ENCODE measurements at regions not wholly inside any gene's neighbourhood (a gene's known extent, or its start where the extent isn't known, plus 50 kb on each side); places are given as distances from the start of the nearest gene placed in this dataset.

GRCh38 chr2:121104721-121105141 lies 180.3 kb downstream of the TFCP2L1 start:
- no peak for TF ChIP-seq CTCF (IDR thresholded peaks at IDR 0.05; ENCODE audit: insufficient read depth in 1 of 2, low read depth in 1 of 2, low read length in 1 of 2, severe bottlenecking in 1 of 2, unreplicated experiment in 1 of 2)
- no peaks in the 10 kb centered on the region for H3K9me3 ChIP-seq
- no peaks in the 10 kb centered on the region for H3K36me3 ChIP-seq (ENCODE audit: control insufficient read depth, insufficient read depth, low read length)
- BruUV-seq (replicated peaks) = no TSS peak
- intact Hi-C loops (cut with micrococcal nuclease; ENCODE audit: unreplicated experiment) = no loop called here
- H3K4me3 ChIP-seq (ENCODE audit: low read depth, low read length) = no peak overlapping the region
- DNase-seq = no peak
- CTCF ChIA-PET = no interaction called here
- no peaks in the 10 kb centered on the region for H3K27me3 ChIP-seq (replicated peaks; ENCODE audit: control insufficient read depth, insufficient read depth, low read length)
- Mint-ChIP-seq H3K4me3 (ENCODE audit: unreplicated experiment) (no peak overlapping the region), H3K27me3 (ENCODE audit: insufficient read depth, unreplicated experiment) (no peaks in the 10 kb centered on the region), H3K9me3 (ENCODE audit: unreplicated experiment) (no peaks in the 10 kb centered on the region), H3K36me3 (ENCODE audit: insufficient read depth, unreplicated experiment) (no peaks in the 10 kb centered on the region), H3K4me1 (ENCODE audit: low read depth, unreplicated experiment) (peaks cover 5% of the 10 kb centered on the region), H3K27ac (ENCODE audit: unreplicated experiment) (no peak overlapping the region)
- POLR2A ChIA-PET = interaction anchor here (0.7 kb wide), 1 partner anchor 29 kb away, joined by 3 read pairs; no protein-coding TSS in a partner anchor
- peaks cover 4% of the 10 kb centered on the region; the same call in 1 of the 2 replicates for H3K4me1 ChIP-seq

GRCh38 chr2:121110924-121111323 lies 174.1 kb downstream of the TFCP2L1 start:
- Histone ChIP-seq H3K36me3 (ENCODE audit: control insufficient read depth, insufficient read depth, low read length) (no peaks in the 10 kb centered on the region), H3K4me3 (ENCODE audit: low read depth, low read length) (no peak overlapping the region), H3K27me3 (replicated peaks; ENCODE audit: control insufficient read depth, insufficient read depth, low read length) (no peaks in the 10 kb centered on the region), H3K4me1 (peaks cover 7% of the 10 kb centered on the region; the same call in 1 of the 2 replicates), H3K9me3 (0 out of 2 replicates have a peak, but pooled peaks cover 6% of the 10 kb centered on the region)
- H3K4me3 Mint-ChIP-seq (ENCODE audit: unreplicated experiment) = no peak overlapping the region
- H3K4me1 Mint-ChIP-seq (ENCODE audit: low read depth, unreplicated experiment) = peaks cover 13% of the 10 kb centered on the region
- no TSS peak for BruUV-seq (replicated peaks)
- peaks cover 12% of the 10 kb centered on the region for H3K9me3 Mint-ChIP-seq (ENCODE audit: unreplicated experiment)
- intact Hi-C loops (cut with micrococcal nuclease; ENCODE audit: unreplicated experiment) = no loop called here
- no peak overlapping the region for H3K27ac Mint-ChIP-seq (ENCODE audit: unreplicated experiment)
- no peaks in the 10 kb centered on the region for H3K27me3 Mint-ChIP-seq (ENCODE audit: insufficient read depth, unreplicated experiment)
- TF ChIP-seq CTCF (IDR thresholded peaks at IDR 0.05; ENCODE audit: insufficient read depth in 1 of 2, low read depth in 1 of 2, low read length in 1 of 2, severe bottlenecking in 1 of 2, unreplicated experiment in 1 of 2) = no peak
- DNase-seq = no peak
- CTCF ChIA-PET = no interaction called here
- POLR2A ChIA-PET = no interaction called here
- no peaks in the 10 kb centered on the region for H3K36me3 Mint-ChIP-seq (ENCODE audit: insufficient read depth, unreplicated experiment)

GRCh38 chr2:121118951-121119350 lies 166.1 kb downstream of the TFCP2L1 start:
- ChIA-PET CTCF (interaction anchor here (1.3 kb wide), 1 partner anchor 10 kb away, joined by 4 read pairs; no protein-coding TSS in a partner anchor), POLR2A (no interaction called here)
- H3K36me3 Mint-ChIP-seq (ENCODE audit: insufficient read depth, unreplicated experiment) = no peaks in the 10 kb centered on the region
- no peak overlapping the region for H3K27ac Mint-ChIP-seq (ENCODE audit: unreplicated experiment)
- H3K4me3 Mint-ChIP-seq (ENCODE audit: unreplicated experiment) = no peak overlapping the region
- TF ChIP-seq CTCF (IDR thresholded peaks at IDR 0.05; ENCODE audit: insufficient read depth in 1 of 2, low read depth in 1 of 2, low read length in 1 of 2, severe bottlenecking in 1 of 2, unreplicated experiment in 1 of 2) = no peak
- no peaks in the 10 kb centered on the region for H3K36me3 ChIP-seq (ENCODE audit: control insufficient read depth, insufficient read depth, low read length)
- DNase-seq = no peak
- no peaks in the 10 kb centered on the region for H3K4me1 Mint-ChIP-seq (ENCODE audit: low read depth, unreplicated experiment)
- no peaks in the 10 kb centered on the region for H3K9me3 ChIP-seq
- H3K9me3 Mint-ChIP-seq (ENCODE audit: unreplicated experiment) = no peaks in the 10 kb centered on the region
- BruUV-seq (replicated peaks) = no TSS peak
- H3K4me1 ChIP-seq = no peaks in the 10 kb centered on the region
- H3K27me3 ChIP-seq (replicated peaks; ENCODE audit: control insufficient read depth, insufficient read depth, low read length) = no peaks in the 10 kb centered on the region
- H3K4me3 ChIP-seq (ENCODE audit: low read depth, low read length) = no peak overlapping the region
- intact Hi-C loops (cut with micrococcal nuclease; ENCODE audit: unreplicated experiment) = no loop called here
- peaks cover 2% of the 10 kb centered on the region for H3K27me3 Mint-ChIP-seq (ENCODE audit: insufficient read depth, unreplicated experiment)

All from Caco-2 (cell line).